ENCODE measurements at regions not wholly inside any gene's neighbourhood (a gene's known extent, or its start where the extent isn't known, plus 50 kb on each side); places are given as distances from the start of the nearest gene placed in this dataset.
A peak's percentile ranks its signal among the peaks of the same experiment; 100 is the strongest.

DNA sequence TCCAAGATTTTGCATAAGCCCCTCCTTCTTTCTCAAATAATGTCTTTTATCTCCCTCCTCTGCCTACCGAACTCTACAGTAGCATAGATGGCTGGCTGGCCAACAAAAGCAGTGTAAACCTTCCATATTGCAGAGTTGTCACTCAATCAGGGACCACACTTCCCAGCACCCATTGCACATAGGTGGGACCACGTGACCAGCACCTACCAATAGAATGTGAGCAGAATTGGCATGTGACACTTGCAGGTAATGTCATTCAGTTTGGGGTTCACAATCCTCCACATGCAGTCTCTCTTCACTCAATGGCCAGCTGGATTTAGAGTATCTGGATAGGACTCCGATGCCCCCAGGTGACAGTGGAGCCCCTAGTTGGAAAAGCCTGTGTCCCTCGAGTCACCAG, 190.3 kb upstream of the CRY1 start:
- DNase-seq, result no peak

DNA sequence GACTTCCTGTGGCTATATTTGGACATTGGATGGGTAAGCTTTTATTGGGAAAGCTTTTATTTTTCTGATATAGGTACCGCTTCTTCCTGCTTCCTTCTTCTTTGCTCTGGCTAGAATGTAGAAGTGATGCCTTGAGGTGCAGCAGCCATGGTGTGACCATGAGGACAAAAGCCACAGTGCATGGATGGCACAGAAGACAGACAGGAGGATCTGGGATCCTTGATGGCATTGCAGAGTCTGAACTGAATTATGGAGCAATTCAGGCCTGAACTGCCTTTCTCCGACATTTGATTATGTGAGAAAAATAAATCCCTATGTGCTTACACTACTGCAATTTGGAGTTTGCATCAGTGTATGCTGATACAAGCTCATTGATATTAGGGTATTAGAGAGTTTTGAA, 191.3 kb upstream of the CRY1 start:
- DNase-seq, result no peak

GRCh38 chr12:107287436-107288413, 194.4 kb upstream of the CRY1 start:
- peak; percentile 30 for DNase-seq

DNA sequence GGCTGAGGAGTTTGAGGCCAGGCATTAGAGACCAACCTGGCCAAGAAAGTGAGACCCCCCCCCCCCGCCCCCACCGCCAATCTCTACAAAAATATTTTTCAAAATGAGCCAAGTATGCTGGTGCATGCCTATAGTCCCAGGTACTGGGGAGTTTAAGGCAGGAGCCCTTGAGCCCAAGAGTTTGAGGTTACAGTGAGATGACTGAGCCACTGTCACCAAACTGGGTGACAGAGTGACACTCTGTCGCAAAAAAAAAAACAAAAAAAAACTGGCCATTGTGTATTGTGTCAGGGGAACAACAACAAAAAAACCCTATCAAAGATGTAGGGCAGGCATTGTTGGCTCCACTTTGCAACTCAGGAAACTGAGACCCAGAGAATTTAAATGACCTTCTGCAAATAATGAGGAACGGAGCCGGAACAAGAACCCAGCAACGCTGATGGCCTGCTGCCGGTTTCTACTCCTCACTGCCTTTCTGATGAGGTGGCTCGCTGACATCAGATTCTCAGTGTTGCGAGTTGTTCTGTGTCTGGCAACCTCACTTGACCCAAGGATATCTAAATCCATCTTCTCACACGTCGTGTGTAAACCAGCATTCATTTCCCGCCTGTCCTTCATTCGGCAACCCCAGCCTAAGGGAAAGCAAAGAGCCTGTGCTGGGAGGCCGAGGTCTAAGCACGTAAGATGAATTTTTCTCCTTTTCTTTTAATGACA, 195.2 kb upstream of the CRY1 start:
- no peak for DNase-seq

DNA sequence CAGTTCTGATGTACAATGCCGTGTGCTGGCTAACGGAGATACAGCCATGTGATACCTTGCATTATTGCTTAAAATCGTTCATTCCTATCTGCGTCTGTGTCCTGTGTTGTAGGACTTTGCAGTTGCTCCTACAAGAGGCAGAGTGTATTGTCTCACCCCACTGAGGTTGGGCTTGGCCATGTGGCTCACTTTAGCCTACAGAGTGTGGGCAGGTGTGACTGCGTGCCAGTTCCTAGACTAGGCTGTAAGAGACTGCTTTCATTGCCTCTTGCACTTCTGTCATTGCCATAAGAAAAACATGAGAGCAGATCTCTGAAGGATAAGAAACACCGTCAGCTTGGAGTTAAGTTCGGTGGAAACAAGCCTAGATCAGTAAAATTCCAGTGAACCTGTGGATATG, 197.7 kb upstream of the CRY1 start:
- DNase-seq, result no peak

- DNase-seq, result no peak
Measured at GRCh38 chr12:107296681-107297089, 203.3 kb upstream of the CRY1 start.

GRCh38 chr12:107302649-107303341, 209.4 kb upstream of the CRY1 start:
- DNase-seq, result no peak

DNA sequence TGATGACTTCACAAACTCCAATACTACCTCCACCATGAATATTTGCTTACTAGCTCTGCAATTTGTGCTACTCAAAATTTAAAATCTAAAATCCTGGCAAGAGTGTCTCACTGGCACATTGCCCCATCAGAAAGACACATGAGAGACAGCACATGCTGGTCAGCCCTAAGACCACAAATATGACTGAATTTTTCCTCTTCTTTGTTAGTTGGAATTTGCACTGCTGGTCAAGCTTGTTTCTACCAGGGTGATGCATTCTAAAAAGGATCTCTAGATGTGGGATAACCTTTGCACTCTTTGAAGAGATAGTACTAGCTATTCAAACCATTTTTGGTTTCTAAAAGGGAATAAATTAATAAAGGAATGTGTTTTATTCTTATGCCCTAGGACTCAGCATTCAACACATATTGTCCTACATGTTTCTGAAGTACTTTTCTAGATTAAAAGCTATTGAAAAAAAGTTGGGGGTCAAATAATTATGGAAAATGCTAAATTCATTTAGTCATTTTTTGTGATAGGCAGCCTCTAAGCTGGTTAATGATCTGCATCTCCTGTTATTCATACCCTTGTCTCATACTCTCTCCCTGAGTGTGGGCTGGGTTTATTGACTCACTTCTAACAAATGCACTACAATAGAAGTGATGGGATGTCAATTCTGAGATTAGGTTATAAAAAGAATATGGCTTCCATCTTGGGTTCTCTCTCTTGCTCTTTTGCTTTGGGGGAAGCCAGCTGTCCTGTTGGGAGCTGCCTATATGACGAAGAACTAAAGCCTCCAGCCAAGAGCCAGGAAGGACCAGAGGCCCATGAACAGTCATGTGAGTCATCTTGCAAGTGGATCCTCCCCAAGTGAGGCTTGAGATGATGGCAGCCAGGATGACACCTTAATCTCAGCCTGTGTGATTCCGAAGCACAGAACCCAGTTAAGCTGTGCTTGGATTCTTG, 211.5 kb upstream of the CRY1 start:
- DNase-seq, result no peak

- DNase-seq, result no peak
Measured at GRCh38 chr12:107306141-107306659, 212.9 kb upstream of the CRY1 start.

- no peak for DNase-seq
Measured at GRCh38 chr12:107308310-107308709, 215.0 kb upstream of the CRY1 start.

GRCh38 chr12:107309020-107309419, 215.7 kb upstream of the CRY1 start:
- peak; percentile 40 for DNase-seq

DNA sequence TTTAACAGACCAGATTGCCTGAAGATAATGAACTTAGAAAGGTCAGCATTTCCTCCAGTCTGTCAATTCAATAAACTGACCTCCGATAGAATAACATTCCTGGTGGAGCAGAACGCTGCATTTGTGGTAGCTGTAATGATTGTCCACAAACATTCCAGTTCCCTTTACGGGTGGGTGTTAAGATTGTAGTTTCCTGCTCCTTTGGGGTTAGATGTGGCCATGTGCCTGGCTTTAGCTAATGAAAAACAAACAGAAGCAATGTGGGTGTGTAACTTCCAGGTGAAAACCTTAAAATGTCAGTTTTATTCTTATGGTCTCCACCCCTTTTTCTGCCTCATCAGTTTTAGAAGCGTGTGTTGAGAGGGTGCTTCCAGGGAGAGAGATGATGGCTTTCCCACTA, 217.3 kb upstream of the CRY1 start:
- DNase-seq, result no peak

- DNase-seq, result no peak
Measured at GRCh38 chr12:107311682-107312081, 218.3 kb upstream of the CRY1 start.

DNA sequence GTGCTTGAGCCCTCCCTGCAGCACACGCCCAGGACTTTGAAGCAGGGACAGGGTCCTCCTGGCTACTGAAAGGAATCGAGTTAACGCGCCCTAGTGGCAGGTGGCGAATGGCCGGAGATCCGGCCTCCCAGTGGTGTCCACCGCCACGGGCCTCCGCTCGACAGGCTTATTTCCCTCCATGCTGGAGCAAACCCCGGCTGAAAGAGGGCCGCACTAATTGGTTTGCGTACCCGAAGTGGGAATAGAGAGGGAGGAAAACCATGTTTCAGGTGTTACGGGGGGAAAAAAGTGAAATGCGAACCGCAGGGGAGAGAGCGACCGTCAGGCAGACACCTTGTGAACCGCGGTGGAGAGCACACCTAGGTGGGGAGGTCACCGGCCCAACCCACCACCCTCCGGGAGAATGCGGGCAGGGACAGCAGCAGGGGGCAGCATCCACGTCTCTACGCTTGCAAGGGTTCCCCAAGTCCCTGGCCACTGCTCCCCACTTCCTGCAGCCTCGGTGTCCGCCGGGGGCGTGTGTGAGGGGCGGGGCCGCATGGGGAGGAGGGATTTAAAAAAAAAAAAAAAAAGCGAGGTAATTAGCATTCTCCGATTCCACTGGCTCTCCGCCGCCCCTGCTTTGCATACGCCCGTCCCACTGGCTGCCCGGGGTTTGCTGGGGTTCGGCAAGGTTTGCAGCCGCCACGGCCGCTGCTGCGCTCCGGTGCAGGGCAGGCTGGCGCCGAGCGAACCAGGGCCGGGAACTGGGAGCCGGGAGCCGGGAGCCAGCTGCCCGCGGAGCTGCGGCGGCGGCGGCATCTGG, 224.6 kb upstream of the CRY1 start:
- DNase-seq, result peak; percentile 82

GRCh38 chr12:107318556-107318805, 225.1 kb upstream of the CRY1 start:
- DNase-seq, result no peak

DNA sequence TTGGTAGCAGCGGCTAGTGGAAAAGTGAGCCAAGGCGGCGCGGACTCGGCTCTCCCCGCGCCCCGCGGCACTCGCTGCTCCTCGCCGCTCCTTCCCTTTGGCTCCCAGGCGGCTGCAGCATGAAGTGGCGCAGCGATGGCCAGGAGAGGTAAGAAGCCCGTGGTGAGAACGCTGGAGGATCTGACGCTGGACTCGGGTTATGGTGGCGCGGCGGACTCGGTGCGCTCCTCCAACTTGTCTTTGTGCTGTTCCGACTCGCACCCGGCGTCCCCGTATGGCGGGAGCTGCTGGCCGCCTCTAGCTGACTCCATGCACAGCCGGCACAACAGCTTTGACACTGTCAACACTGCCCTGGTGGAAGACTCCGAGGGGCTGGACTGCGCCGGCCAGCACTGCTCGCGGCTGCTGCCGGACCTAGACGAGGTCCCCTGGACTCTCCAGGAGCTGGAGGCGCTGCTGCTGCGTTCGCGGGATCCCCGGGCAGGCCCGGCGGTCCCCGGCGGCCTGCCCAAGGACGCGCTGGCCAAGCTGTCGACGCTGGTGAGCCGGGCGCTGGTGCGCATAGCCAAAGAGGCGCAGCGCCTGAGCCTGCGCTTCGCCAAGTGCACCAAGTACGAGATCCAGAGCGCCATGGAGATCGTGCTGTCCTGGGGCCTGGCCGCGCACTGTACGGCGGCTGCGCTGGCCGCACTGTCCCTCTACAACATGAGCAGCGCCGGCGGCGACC, 225.6 kb upstream of the CRY1 start:
- no peak for DNase-seq

DNA sequence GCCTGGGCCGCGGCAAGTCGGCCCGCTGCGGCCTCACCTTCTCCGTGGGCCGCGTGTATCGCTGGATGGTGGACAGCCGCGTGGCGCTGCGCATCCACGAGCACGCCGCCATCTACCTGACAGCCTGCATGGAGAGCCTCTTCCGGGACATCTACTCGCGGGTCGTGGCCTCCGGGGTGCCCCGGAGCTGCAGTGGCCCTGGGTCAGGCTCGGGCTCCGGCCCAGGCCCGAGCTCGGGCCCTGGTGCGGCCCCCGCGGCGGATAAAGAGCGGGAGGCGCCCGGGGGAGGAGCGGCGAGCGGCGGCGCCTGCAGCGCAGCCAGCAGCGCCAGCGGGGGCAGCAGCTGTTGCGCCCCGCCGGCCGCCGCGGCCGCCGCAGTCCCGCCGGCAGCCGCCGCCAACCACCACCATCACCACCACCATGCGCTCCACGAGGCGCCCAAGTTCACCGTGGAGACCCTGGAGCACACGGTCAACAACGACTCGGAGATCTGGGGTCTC, 226.2 kb upstream of the CRY1 start:
- DNase-seq, result peak; percentile 12

DNA sequence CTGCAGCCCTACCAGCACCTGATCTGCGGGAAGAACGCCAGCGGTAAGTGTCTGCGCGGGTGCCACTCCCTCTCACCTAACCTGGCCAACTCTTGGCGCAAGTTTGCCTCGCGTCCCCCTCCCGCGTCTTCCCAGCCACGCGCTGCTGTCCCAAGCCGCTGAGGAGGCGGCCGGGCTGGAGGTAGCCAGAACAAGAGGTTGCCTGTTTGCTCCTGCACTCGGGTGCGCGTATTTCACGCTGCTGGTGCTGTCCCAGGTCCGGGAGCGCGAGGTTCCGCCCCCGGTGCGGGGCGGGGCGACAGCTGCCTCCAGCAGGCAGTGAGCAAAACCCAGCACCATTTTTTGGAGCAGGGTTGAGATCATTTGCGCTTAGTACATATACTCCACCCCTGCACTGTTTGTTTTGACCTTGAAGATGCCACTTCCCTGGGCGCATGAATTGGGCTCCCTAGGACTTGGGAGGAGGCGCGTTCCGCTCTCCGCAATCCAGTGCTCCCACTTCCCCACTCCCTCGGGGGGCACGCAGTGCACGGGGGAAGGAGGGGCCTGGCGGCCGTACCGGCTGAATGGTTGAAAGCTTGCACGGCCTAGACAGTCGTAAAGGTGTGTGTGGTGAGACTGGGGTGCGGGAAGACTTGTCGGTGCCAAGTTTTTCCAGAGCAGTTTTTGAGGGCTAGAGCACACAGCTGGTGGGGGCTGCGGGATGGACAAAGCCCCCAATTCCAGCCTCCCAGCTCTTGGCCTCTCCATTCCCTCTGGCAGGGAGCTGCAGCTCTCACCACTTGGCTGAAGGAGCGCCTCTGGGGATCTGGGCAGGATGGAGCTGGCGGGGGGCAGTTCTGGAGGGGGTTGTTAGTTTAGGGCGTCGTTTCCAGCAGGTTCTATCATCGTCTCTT, 226.9 kb upstream of the CRY1 start:
- peak; percentile 80 for DNase-seq

DNA sequence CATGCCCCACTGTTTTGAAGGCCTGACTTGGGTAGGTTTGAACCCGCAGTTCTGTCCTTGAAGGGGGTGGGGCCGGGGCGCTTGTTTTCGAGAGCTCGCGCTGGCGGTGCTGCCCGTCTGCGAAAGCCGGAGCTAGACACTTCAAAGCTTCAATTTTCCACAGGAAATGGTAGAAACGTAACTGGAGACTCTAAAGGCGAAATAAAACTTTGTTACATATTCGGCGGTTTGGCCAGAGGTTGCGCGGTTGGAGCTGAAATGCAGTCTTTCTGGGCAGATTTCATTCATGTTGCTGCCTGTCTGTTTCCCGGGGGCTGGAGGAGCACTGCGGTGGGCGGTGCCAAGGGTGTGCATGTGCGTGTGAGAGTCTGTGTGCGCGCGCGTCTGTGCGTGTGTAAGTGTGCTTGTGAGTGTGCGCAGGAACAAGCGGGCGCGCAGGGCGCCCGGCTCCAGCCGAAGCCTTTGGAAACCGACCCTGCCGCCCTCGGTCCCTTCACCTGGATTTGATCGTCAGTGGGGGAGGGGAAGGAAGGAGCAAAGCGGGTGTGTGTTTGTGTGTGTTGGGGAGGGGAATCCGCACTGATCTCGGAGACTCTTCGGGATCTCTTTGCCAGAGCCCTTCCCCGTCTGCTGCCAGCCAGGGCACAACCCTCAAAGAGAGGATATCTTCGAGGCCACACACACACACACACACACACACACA, 227.7 kb upstream of the CRY1 start:
- DNase-seq, result peak; percentile 88
